ENCODE measurements at regions not wholly inside any gene's neighbourhood (a gene's known extent, or its start where the extent isn't known, plus 50 kb on each side); places are given as distances from the start of the nearest gene placed in this dataset.
"Not testable (repeated sequence)": the region's sequence is repeated elsewhere in the genome, so short reads cannot be mapped to it uniquely, and the experiment has no call there.

DNA sequence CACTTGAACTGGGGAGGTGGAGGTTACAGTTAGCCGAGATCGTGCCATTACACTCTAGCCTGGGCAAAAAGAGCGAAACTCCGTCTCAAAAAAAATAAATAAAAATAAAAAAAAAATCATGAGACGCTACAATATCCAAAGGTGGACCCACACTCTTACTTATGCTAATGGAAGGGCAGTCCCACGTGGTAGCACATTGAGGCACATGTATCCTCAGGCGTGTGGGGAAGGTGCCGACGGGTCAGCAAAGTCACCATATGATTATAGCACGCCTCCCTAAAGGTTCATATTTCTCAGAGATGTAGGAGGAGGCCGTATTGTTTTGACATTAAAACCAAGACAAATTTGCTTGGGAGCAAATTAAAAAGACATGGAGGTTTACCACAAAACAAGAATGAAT is 201.6 kb downstream of the LRRC70 start:
- DNase-seq (ENCODE audit: low spot score): no peak

- peak; percentile 60 for DNase-seq (ENCODE audit: low spot score)
Observed at GRCh38 chr5:62779010-62779422, 200.4 kb downstream of the LRRC70 start.

DNA sequence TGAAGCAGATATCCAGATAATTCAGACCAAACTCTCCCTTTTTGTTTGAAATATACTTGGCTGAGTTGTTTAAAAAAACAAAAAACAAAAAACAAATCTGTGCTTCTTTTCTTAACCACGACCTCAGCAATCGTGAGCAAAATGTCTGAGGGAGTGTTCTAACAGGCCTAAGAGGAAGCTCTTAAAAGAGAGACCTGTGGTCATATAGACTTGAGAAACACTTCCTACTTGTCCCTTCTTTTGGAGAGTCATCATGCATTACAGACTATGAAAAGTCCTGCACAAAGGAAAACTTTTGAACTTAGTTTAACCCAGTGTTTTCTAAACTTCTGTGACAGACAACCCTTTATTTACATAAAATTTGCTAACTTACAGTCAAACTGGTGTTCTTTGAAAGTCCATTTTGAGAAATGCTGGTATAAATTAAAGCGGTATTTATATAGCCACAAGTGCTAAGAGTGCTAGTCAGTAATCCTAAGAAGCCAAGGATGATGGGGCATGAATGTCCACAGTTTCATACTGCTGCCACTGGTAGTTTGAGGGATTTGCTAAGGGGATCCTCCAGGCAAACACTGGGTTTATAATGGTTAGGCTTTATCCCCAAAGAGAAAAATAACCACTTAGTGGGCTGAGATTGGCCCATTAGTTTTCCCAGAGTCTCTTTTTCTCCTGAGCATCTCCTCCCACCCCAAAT is 199.8 kb downstream of the LRRC70 start:
- peak; percentile 5 for DNase-seq (ENCODE audit: low spot score)

DNA sequence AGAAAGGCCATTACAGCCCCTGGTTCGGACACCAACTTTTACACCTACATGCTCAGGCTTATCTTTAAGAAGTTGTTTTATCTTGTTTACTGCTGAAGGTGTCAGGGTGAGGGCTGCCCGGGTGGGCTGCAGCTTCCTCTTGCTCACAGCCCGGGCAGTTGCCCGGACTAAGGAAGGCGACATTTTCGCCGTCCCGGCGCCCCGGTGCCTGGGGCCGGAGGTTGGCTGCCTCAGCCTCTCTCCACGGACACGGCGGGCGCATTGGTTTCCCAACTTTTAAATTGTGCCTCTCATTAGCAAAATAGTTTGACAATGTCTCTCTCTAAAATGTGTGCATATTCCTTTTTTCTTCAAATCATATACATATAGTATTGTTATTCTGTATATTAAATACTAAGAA is 198.5 kb downstream of the LRRC70 start:
- DNase-seq (ENCODE audit: low spot score): not testable (repeated sequence)

DNA sequence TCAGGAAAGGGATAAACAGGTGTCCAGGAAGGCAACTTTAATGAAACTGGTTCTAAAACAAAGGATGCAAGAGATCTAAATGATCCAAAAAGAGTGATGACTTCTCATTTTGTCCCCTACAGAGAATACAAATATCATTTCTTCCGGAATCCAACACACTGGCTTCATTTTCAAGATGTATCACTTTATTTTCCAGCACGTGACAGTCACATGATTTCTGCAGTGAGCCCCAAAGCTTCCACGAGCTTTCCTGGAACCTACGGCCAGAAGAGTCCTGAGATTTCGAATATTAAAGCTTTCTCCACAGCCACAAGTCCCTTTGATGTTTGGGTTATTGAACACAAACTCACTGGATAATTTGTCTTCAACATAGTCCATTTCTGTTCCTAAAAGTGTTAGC is 198.0 kb downstream of the LRRC70 start:
- DNase-seq (ENCODE audit: low spot score): not testable (repeated sequence)

GRCh38 chr5:62773460-62773859 is 194.8 kb downstream of the LRRC70 start:
- DNase-seq (ENCODE audit: low spot score): no peak

- DNase-seq (ENCODE audit: low spot score): no peak
Observed at GRCh38 chr5:62771341-62771740, 192.7 kb downstream of the LRRC70 start.

DNA sequence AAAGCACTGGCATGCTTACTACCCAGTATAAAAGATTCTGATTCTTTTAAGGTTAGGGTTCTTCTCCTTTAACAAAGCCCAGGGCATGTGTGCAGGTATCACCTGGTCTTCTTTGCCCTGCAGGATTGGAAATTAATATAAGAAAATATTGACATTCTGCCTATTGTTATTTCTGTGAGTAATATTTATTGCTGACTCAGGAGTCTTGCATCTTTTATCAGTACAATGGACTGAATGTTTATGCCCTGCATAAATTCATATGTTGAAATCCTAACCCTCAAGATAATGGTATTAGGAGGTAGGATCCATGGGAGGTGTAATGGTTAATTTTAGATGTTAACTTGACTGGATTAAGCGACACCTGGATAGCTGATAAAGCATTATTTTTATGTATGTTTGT is 189.0 kb downstream of the LRRC70 start:
- DNase-seq (ENCODE audit: low spot score): no peak

GRCh38 chr5:62767077-62767476 is 188.5 kb downstream of the LRRC70 start:
- DNase-seq (ENCODE audit: low spot score): no peak

DNA sequence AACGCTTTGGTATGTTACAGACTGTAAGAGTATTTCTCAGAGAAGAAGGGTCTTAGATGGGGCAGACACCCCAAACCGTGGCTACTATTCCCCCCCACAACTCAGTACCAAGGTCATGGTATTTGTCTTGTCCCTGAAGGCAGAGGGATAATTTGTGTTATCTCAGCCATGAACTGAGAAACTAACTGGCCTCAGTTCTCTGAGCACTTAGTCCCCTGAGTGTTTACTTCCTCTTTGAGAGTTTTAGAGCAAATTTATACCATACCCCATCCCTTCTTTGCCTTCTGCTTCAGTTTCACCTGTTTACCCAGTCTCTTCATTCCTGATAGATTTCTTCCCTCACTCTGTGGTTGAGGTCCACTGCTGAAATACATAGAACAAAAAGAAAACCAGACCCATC is 183.9 kb downstream of the LRRC70 start:
- no peak for DNase-seq (ENCODE audit: low spot score)

DNA sequence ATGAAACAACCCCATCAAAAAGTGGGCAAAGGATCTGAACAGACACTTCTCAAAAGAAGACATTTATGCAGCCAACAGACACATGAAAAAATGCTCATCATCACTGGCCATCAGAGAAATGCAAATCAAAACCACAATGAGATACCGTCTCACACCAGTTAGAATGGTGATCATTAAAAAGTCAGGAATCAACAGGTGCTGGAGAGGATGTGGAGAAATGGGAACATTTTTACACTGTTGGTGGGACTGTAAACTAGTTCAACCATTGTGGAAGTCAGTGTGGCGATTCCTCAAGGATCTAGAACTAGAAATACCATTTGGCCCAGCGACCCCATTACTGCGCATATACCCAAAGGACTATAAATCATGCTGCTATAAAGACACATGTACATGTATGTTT is 179.1 kb downstream of the LRRC70 start:
- not testable (repeated sequence) for DNase-seq (ENCODE audit: low spot score)

DNA sequence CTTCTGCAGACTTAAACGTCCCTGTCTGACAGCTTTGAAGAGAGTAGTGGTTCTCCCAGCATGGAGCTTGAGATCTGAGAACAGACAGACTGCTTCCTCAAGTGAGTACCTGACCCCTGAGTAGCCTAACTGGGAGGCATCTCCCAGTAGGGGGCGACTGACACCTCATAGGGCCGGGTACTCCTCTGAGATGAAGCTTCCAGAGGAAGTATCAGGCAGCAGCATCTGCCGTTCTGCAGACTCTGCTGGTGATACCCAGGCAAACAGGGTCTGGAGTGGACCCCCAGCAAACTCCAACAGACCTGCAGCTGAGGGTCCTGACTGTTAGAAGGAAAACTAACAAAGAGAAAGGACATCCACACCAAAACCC is 174.4 kb downstream of the LRRC70 start:
- DNase-seq (ENCODE audit: low spot score): not testable (repeated sequence)

DNA sequence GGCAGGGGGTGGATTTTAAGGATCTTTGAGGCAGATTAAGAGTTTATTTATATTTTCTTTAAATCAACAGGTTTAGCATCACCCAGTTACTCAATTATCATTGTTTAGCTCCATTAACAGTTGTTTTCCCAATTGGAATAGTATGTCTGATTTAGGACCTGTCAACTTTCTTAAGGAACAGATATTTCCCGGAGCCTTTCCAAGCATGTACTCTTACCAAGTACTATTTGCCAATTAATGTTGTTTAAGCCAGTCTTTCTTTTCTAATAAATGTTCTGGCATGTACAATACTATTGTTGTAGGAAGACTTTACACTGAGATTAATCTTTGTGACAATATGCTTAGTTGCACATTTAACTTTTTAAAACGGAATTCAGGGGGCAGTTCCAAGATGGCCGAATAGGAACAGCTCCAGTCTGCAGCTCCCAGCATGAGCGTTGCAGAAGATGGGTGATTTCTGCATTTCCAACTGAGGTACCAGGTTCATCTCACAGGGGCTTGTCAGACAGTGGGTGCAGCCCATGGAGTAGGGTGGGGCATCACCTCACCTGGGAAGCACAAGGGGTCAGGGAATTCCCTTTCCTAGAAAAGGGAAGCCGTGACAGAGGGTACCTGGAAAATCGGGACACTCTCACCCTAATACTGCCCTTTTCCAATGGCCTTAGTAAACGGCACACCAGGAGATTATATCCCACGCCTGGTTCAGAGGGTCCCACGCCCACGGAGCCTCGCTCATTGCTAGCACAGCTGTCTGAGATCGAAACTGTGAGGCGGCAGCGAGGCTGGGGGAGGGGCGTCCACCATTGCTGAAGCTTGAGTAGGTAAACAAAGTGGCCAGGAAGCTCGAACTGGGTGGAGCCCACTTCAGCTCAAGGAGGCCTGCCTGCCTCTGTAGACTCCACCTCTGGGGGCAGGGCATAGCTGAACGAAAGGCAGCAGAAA is 173.7 kb downstream of the LRRC70 start:
- DNase-seq (ENCODE audit: low spot score): not testable (repeated sequence)

DNA sequence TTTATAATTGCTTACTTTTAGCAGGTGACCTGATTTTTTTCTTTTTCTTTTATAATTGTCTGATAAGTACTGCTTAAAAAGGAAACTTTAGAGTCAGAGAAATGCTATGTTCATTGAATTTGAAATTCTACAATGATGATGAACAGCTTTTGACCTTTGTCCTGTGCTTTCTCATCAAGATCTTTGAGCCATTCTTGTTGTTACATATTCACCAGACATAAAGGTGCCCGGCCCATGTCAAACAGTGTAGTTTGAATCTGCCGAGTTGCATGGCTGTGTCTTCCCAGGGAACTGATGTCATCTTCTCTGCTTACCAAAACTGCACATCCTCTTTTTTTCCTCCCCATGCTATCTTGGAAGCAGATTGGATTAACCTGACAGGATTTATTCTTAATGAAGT is 163.6 kb downstream of the LRRC70 start:
- no peak for DNase-seq (ENCODE audit: low spot score)

DNA sequence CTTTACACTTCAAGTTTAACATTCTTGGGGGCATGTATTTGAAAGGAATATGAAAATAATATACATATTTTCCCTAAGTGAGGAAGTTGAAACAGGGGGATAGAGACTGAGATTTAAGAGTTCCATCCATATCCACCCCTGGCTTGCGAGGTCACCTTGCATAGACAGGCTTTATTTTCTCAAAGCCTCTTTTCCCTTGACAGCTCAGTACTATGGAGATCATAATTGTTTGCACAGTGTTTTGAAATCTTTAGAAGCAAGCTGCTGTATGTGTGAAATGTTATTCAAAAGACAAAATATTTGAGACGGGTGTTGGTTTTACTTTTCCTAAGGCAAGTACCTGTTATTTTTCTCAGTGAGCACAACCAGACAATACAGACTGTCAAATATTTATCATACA is 163.1 kb downstream of the LRRC70 start:
- DNase-seq (ENCODE audit: low spot score): no peak

DNA sequence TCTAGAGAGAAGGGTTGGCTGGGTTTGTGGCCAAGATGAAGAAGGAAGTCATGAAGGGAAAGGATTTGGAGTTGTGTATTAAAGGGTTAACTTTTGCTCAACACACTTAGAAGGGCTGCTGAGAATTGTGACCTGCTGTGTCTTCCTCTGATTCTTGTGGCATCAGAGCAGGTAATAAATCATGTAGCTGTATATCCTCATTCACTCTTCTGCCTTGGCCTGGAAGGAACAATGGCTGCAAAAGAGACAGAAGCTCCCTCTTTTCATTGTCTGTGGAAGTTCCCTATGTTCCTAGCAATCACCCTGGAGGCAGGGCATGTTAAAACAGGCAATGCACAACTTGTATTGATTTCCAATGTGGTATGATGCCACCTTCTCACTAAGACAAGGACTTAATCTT is 159.1 kb downstream of the LRRC70 start:
- no peak for DNase-seq (ENCODE audit: low spot score)

GRCh38 chr5:62732677-62733121 is 154.1 kb downstream of the LRRC70 start:
- DNase-seq (ENCODE audit: low spot score): peak; percentile 43

DNA sequence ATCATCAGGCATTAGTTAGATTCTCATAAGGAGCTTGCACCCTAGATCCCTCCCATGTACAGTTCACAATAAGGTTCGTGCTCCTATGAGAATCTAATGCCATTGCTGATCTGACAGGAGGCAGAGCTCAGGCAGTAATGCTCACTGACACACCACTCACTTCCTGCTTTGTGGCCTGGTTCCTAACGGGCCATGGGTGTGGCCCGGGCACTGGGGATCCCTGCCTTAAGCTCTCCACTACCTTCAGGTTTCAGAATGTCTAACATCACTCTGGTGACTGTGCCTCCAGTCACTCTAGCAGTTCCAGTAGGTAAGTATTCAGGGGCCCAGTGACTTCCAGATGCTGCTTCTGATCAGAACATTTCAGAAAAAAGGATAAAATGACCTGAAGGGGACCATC is 152.4 kb downstream of the LRRC70 start:
- DNase-seq (ENCODE audit: low spot score): no peak

DNA sequence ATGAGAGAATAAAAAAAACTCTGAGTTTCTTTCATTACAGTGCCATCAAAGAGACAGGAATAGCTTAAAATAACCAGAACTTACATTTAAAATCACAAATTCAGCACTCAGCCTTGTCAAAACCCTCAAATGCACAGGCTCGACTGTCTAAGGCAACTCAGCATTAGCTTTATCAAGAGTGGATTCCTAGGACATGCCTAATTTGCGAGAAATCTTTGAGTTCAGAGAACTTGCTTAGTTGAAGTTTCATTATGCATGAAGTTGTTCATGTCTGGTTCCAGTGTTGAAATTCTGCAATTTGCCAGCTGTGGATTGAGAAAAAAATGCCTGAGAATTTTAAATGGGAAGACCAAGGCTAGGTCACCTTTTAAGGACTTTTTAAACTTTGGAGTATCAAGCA is 151.1 kb downstream of the LRRC70 start:
- DNase-seq (ENCODE audit: low spot score): peak; percentile 61

- DNase-seq (ENCODE audit: low spot score): no peak
Observed at GRCh38 chr5:62727861-62728260, 149.2 kb downstream of the LRRC70 start.

DNA sequence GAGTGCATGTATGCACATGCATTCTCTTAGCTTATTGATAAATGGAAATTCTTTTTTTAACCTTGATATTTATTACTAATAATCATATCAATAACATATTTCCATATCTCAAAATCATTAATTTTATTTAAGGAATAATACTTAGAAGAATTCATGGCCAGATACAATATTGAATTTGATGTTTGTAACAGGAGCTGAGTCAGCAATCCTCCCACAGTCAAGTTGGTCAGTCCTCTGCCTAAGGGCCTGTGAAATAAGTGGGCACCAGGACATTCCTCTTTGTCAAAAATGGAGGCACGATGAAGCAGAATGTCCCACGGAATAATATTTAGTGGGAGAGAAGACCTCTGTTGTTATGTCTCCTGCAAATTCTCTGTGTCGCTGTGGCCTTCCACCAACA is 148.6 kb downstream of the LRRC70 start:
- no peak for DNase-seq (ENCODE audit: low spot score)

DNA sequence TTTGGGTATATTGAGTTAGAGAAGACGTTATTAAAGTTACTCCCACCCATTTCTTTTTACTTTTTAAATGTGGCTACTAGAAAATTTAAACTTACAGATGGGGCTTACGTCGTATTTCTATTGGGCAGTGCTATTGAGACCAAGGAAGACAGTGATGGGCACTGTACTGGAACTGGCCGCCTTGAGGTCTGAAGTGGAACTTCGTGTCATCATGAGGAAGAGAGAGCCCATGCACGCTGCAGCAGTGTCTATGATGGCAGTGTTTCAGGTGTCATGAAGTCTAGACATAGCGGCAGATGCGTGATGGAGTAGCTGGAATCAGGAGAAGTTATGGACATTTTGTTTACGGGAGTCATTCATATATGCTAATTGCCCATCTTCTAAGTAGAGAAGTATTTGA is 143.7 kb downstream of the LRRC70 start:
- no peak for DNase-seq (ENCODE audit: low spot score)

DNA sequence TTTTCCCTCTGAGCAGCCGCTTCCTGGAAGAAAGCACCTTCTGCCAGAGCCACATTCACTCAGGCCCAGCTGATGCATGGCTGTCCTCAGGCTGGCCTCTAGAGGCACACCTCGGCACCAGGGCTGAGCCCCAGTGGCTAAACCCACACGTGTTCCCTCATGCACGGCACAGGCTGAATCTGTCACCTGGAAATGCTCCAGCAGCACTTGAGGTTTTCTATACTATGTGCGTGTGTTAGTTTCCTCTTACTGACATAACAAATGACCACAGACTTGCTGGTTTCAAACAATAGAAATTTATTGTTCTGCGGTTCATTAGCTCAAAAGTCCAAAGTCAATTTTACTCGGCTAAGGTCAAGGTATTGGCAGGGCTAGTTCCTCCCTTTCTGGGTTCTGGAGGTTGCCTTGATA is 141.4 kb downstream of the LRRC70 start:
- peak; percentile 38 for DNase-seq (ENCODE audit: low spot score)

Measured in umbilical cord (tissue), 1 donor.